GM19025 (cell line): ENCODE measurements at regions not wholly inside any gene's neighbourhood (a gene's known extent, or its start where the extent isn't known, plus 50 kb on each side); places are given as distances from the start of the nearest gene placed in this dataset.
"Not testable (repeated sequence)": the region's sequence is repeated elsewhere in the genome, so short reads cannot be mapped to it uniquely, and the experiment has no call there.

ENCODE experiments used
- ATAC-seq: cut with Tn5 transposase; IDR thresholded peaks from one replicate; pipeline ENCODE4 v1.9.1; 2021; ENCODE audit warnings: mild to moderate bottlenecking, low read depth, moderate library complexity; ENCODE audit not compliant: unreplicated experiment

DNA sequence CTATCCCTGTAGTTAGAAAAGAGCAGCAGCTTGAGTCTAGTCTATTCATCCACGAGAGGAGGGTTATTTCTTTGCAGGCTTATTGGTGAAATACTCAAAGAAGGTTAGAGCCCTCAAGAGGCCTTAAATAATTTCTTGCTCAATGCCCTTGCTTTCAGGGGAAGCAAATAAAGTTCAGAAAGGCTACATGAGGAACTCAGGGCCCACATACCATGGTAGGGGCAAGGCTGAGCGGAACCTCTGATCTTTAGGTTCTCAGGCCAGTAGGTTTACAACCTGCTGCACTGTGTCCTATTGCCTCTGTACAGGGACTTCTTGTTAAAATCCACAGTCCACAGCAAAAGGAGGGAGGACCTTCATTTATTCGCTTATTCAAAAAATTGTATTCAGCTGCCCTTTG lies 101.7 kb downstream of the ADAMTS15 start:
- ATAC-seq = no peak

DNA sequence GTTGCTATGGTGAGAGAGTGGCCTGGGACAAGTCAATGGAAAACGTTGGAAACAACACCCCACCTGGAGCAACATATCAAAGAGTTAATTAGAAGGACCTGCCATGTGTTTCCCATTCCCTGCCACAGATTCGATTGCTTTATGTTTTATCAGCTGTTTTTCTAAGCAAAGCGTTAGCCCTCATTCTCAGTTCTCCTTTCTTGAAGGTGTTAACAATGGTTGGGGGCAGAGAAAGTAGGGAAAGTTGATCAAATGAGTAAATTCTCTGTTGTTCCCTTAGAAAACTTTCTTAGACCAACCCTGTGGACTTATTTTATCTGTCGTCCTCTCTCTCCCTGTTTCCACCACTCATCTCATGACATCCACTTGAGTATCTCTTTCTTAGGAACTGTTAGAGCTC lies 102.5 kb downstream of the ADAMTS15 start:
- ATAC-seq = no peak

- no peak for ATAC-seq
These were observed 102.9 kb downstream of the ADAMTS15 start for GRCh38 chr11:130551388-130551787.

- no peak for ATAC-seq
These were observed 104.9 kb downstream of the ADAMTS15 start for GRCh38 chr11:130553306-130553705.

GRCh38 chr11:130554241-130555055 lies 106.0 kb downstream of the ADAMTS15 start:
- no peak for ATAC-seq

- ATAC-seq = no peak
These were observed 106.9 kb downstream of the ADAMTS15 start for GRCh38 chr11:130555251-130555841.

DNA sequence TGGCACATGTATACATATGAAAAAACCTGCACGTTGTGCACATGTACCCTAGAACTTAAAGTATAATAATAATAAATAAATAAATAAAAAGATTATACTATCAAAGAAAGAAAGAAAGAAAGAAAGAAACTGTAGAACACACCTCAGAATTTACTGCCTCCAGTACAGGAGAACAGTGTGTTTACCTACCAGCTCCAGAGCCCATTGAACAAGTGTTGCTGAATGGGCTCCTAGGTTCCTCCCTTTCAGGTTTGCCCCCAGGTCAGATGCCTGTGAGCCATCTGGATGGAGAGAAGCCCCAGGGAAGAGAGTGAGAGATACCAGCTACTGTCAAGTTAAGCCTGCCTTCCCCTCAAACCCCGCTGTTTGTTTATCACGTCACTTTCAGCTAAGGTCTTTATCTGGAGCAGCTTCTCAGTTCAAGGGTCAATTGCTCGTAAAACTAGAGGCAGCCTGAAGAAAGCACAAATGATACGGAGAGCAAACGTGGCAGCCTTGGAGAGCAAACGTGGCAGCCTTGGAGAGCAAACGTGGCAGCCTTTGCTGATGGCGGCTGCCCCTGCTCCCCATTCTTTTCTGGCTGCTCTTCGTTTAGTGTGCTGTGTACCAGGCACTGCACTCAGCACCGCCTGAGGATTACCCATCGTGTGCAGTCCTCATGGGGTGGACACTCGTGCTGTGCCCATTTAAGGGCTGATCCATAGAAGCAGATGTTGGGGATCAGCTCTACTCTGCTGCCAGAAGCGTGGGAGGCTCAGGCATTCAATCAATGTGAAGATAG lies 111.7 kb downstream of the ADAMTS15 start:
- ATAC-seq = no peak

DNA sequence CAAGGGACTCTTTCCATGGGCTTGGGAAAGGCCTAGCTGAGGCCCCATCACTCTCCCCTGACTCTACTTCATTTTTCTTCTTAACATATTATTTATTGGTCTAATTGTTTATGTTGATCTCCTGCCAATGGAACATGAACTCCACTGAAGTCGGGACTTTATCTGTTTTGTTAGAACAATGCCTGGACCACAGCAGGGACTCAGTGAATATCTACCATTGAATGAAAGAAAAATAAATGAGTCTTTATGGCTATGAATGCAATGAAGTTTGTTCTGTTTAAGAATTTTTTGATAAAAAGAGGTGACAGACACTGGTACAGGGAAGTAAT lies 112.3 kb downstream of the ADAMTS15 start:
- no peak for ATAC-seq

- no peak for ATAC-seq
These were observed 113.0 kb downstream of the ADAMTS15 start for GRCh38 chr11:130561441-130561881.

DNA sequence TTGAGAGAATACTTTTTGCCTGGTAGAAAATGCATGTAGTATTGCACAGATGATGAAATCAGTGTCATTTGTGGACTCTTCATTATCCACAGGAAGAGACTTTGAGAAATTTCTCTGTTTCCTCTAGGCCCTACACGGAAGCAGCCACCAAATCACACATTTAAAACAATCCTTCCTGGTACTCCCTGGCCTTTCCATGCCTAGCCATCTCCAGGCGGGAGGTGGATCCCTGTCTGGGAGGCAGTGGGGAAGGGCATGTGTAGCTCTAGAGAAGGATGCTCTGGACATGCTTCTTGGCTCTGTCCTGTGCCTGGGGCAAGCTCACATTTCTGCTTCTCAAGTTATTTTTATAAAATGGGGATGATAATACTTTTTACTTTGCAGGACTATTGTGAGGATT lies 114.1 kb downstream of the ADAMTS15 start:
- ATAC-seq = no peak

- ATAC-seq = not testable (repeated sequence)
These were observed 117.9 kb downstream of the ADAMTS15 start for GRCh38 chr11:130566360-130566759.

DNA sequence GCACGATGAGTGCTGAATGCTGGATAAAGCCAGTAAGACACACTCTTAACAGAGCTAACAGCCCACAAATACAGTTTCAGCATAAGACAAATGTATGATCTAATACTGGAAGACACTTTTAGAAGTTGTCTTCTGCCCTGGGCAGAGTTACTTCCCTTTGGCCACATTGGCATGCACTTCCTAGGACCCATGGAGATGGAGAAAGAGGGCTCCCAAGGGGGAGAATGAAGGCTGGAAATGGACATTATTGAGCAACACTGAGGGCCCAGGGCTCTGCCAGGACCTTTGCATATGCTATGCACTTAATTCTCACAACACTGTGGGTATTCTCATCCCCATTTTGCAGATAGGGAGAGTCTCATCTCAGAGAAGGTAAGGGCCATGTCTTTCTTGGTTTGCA lies 123.1 kb downstream of the ADAMTS15 start:
- no peak for ATAC-seq

DNA sequence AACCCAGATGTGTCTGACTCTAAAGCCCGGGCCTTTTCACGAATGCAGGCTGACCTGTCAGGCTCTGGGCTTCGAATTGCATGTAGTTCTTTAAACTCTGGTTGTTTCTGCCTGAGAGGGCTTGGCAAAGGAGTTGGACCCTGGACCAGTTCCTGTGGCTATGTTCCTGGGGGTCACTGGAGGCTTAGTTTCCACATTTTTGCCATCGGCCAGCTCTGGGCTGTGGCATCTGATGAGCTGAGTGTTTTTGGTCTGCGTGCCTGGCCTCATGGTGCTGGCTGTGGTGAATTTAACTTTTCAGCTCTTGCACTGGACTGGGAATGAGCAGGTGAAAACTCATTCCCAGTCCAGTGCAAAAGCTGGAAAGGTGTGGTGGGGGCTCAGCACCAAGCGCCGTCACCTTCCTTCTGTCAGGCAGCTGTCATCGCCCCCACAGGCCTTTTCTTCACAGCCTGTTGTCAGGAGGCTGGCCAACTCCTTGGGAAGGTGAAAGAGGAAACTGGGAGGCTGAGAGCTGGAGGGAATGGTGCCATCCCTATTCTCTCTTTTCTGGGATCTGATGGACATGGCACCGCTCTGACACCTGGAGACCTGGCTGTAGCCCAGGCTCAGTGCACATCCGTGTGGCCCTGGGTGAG lies 123.6 kb downstream of the ADAMTS15 start:
- ATAC-seq = no peak

GRCh38 chr11:130573767-130574166 lies 125.3 kb downstream of the ADAMTS15 start:
- no peak for ATAC-seq

- no peak for ATAC-seq
These were observed 126.3 kb downstream of the ADAMTS15 start for GRCh38 chr11:130574740-130575139.

- no peak for ATAC-seq
These were observed 127.7 kb downstream of the ADAMTS15 start for GRCh38 chr11:130576146-130576545.

GRCh38 chr11:130578738-130579368 lies 130.4 kb downstream of the ADAMTS15 start:
- no peak for ATAC-seq

- no peak for ATAC-seq
These were observed 131.9 kb downstream of the ADAMTS15 start for GRCh38 chr11:130580372-130580771.

DNA sequence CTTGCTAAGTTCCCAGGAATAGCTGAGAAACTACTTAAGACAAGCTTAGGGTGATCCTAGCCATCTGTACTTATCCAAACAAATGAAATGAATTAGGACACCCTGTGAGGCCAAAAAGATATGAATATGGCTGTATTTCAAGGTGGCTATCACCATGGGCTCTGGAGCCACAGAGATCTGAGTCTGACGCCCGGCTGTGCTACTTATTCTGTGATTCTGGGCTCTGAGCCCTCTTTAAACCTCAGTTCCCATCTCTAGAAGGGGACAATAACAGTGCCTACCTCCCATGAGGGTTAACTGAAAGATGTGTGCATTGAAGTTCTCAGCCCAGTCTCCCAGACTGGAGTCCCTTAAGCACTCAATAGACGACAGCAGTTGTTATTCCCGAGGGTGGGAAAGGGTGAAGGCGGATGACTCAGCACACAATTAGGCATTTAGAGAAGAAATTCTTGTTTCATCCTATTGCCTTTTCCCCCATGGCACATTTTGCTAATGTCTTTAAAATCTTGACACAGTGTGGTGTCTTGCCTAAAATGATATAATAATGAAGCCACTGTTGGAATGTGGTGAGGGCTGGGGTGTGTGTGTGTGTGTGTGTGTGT lies 132.5 kb downstream of the ADAMTS15 start:
- ATAC-seq = no peak

DNA sequence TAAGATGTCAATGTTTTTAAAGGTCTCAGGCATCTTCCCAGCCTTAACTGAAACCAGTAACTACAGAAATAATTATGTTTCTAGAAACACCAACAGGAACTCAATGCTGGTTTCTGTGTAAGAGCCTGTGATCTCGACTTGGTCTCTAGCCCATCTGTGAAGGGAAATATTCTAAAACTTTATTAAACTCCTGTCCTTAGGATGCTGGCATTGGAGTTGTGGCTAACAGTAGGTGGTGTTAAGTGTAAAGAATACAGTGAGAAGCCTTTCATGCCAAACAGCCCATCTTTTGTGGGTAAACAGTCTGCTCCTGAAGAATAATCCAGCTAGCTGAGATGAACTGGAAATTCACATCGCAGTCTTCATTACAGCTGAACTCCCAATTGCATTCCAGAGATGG lies 133.2 kb downstream of the ADAMTS15 start:
- no peak for ATAC-seq
